ENCODE measurements at regions not wholly inside any gene's neighbourhood (a gene's known extent, or its start where the extent isn't known, plus 50 kb on each side); places are given as distances from the start of the nearest gene placed in this dataset.

GRCh38 chr6:139448998-139449610 is 74.7 kb upstream of the CITED2 start:
- Histone ChIP-seq H3K4me1 (peaks cover 18% of the 10 kb centered on the region), H3K36me3 (ENCODE audit: low read depth, missing control alignments) (no peaks in the 10 kb centered on the region), H3K4me3 (no peak overlapping the region), H3K27ac (peak overlapping the region; percentile 25 to 26), H3K9me3 (no peaks in the 10 kb centered on the region), H3K27me3 (no peaks in the 10 kb centered on the region)
- no peak for DNase-seq
- intact Hi-C loops (cut with DNase I; ENCODE audit: low total_unique reads) = no loop called here
- WGBS, 2 donors = 77 to 82% methylated on average over 4 of the region's 4 CpGs
- no peak for TF ChIP-seq POLR2A (IDR thresholded peaks at IDR 0.05)
- no peak for TF ChIP-seq CTCF (IDR thresholded peaks at IDR 0.05)

- TF ChIP-seq POLR2A (IDR thresholded peaks at IDR 0.05) = no peak
- TF ChIP-seq CTCF (IDR thresholded peaks at IDR 0.05) = no peak
- intact Hi-C loops (cut with DNase I; ENCODE audit: low total_unique reads) = no loop called here
- Histone ChIP-seq H3K27me3 (no peaks in the 10 kb centered on the region), H3K4me3 (no peak overlapping the region), H3K9me3 (no peaks in the 10 kb centered on the region), H3K4me1 (peaks cover 18% of the 10 kb centered on the region), H3K27ac (no peak overlapping the region), H3K36me3 (ENCODE audit: low read depth, missing control alignments) (no peaks in the 10 kb centered on the region)
- 65 to 76% methylated on average over 2 of the region's 2 CpGs for WGBS, 2 donors
- no peak for DNase-seq
Measured at GRCh38 chr6:139448051-139448649, 73.7 kb upstream of the CITED2 start.

GRCh38 chr6:139447656-139447975 is 73.2 kb upstream of the CITED2 start:
- 86 to 89% methylated on average over 1 of the region's 1 CpG for whole genome bisulfite sequencing, 2 donors
- Histone ChIP-seq H3K9me3 (no peaks in the 10 kb centered on the region), H3K36me3 (ENCODE audit: low read depth, missing control alignments) (no peaks in the 10 kb centered on the region), H3K27ac (no peak overlapping the region), H3K4me3 (no peak overlapping the region), H3K27me3 (no peaks in the 10 kb centered on the region), H3K4me1 (peaks cover 18% of the 10 kb centered on the region)
- intact Hi-C loops (cut with DNase I; ENCODE audit: low total_unique reads) = no loop called here
- TF ChIP-seq CTCF (IDR thresholded peaks at IDR 0.05) (no peak), POLR2A (IDR thresholded peaks at IDR 0.05) (no peak)
- DNase-seq = no peak

GRCh38 chr6:139446768-139447655 is 72.6 kb upstream of the CITED2 start:
- intact Hi-C loops (cut with DNase I; ENCODE audit: low total_unique reads) = no loop called here
- WGBS, 2 donors = 94 to 95% methylated on average over 6 of the region's 6 CpGs
- Histone ChIP-seq H3K27ac (no peak overlapping the region), H3K27me3 (no peaks in the 10 kb centered on the region), H3K4me1 (peaks cover 18% of the 10 kb centered on the region), H3K4me3 (no peak overlapping the region), H3K9me3 (no peaks in the 10 kb centered on the region), H3K36me3 (ENCODE audit: low read depth, missing control alignments) (no peaks in the 10 kb centered on the region)
- TF ChIP-seq CTCF (IDR thresholded peaks at IDR 0.05) (no peak), POLR2A (IDR thresholded peaks at IDR 0.05) (no peak)
- no peak for DNase-seq
